B cell (primary cell): ENCODE measurements at regions not wholly inside any gene's neighbourhood (a gene's known extent, or its start where the extent isn't known, plus 50 kb on each side); places are given as distances from the start of the nearest gene placed in this dataset.

Experiments used
- ATAC-seq: fragments of 200-7000 bp; cut with Tn5 transposase; one replicate; pipeline ENCODE4 v1.10.0; 2021; ENCODE audit warnings: low read depth, mild to moderate bottlenecking, moderate number of reproducible peaks, moderate library complexity
- CTCF ChIA-PET: fragments of 350-600 bp; sonication (Branson Sonifier 250); formaldehyde crosslinking; loops from one replicate; lab custom pipeline; 2021; ENCODE audit warnings: antibody characterized with exemption, inconsistent platforms; lab: Charles Lee
- POLR2A ChIA-PET: fragments of 350-600 bp; sonication (Branson Sonifier 250); formaldehyde crosslinking; loops from one replicate; lab custom pipeline; 2021; ENCODE audit warnings: antibody characterized with exemption; lab: Charles Lee
- DNase-seq: peaks from one replicate; pipeline ENCODE4 v3.0.0; 2013
- H2AFZ ChIP-seq: 2 replicates; pipeline ENCODE4 v1.6.1; 2012; ENCODE audit warnings: mild to moderate bottlenecking, low read depth, low read length; ENCODE audit not compliant: insufficient read depth, poor library complexity, severe bottlenecking
- H3K27ac ChIP-seq, 2 donors: 1 replicate in 1 of 2; 2 replicates in 1 of 2; pipeline ENCODE4 v1.5.1; 2012 to 2013; ENCODE audit warnings: low read length in 2 of 2, mild to moderate bottlenecking in 2 of 2, moderate library complexity in 1 of 2
- H3K27me3 ChIP-seq, 4 experiments: fragments of 200-600 bp in 1 of 4; sonication (generic) in 1 of 4; replicated peaks in 1 of 4; 1 replicate in 2 of 4; 2 replicates in 2 of 4; pipeline versions ENCODE4 v1.6.1 to v1.7.0; 2013 to 2016; ENCODE audit warnings: low read length in 3 of 4, mild to moderate bottlenecking in 2 of 4, mixed read lengths in 1 of 4, moderate library complexity in 1 of 4; ENCODE audit not compliant: insufficient read depth in 4 of 4, control insufficient read depth in 3 of 4; ENCODE audit errors: control extremely low read depth in 1 of 4
- H3K36me3 ChIP-seq, 2 experiments: replicated peaks in 1 of 2; 1 replicate in 1 of 2; 2 replicates in 1 of 2; pipeline versions ENCODE4 v1.6.1 to v1.7.1; 2013; ENCODE audit warnings: low read length in 1 of 2; ENCODE audit not compliant: insufficient read depth in 2 of 2, control insufficient read depth in 1 of 2; ENCODE audit errors: control extremely low read depth in 1 of 2, extremely low read depth in 1 of 2
- H3K4me1 ChIP-seq, 2 donors: fragments of 200-600 bp in 1 of 2; sonication (generic) in 1 of 2; 1 replicate in 1 of 2; 2 replicates in 1 of 2; pipeline versions ENCODE4 v1.5.1 to v1.6.1; 2013 to 2017; ENCODE audit warnings: low read length in 2 of 2; ENCODE audit not compliant: control insufficient read depth in 2 of 2, insufficient read depth in 2 of 2
- H3K4me2 ChIP-seq: replicated peaks from 2 replicates; pipeline ENCODE3; 2012; ENCODE audit warnings: mild to moderate bottlenecking, low read depth, low read length; ENCODE audit not compliant: poor library complexity, severe bottlenecking
- H3K4me3 ChIP-seq, 5 experiments: fragments of 200-600 bp in 1 of 5; sonication (generic) in 1 of 5; 1 replicate in 3 of 5; 2 replicates in 2 of 5; pipeline versions ENCODE4 v1.5.1 to v1.7.0; 2011 to 2016; ENCODE audit warnings: low read length in 4 of 5, mild to moderate bottlenecking in 4 of 5, low read depth in 2 of 5, control low read depth in 1 of 5, moderate library complexity in 1 of 5; ENCODE audit not compliant: insufficient read depth in 1 of 5; ENCODE audit errors: control extremely low read depth in 1 of 5, extremely low read depth in 1 of 5
- H3K79me2 ChIP-seq: fragments of 200-600 bp; sonication (generic); one replicate; pipeline ENCODE4 v1.6.0; 2016; ENCODE audit warnings: low read length; ENCODE audit not compliant: control insufficient read depth, insufficient read depth
- H3K9ac ChIP-seq: fragments of 200-600 bp; sonication (generic); 2 replicates; pipeline ENCODE4 v1.6.1; 2017; ENCODE audit warnings: mild to moderate bottlenecking, low read length, moderate library complexity
- H3K9me3 ChIP-seq, 3 donors: one replicate each; pipeline versions ENCODE4 v1.6.1 to v1.7.1; 2013; ENCODE audit warnings: low read length in 2 of 3; ENCODE audit not compliant: control insufficient read depth in 2 of 3, insufficient read depth in 1 of 3; ENCODE audit errors: control extremely low read depth in 1 of 3
- H4K20me1 ChIP-seq: 2 replicates; pipeline ENCODE4 v1.6.0; 2012; ENCODE audit warnings: mild to moderate bottlenecking, low read length; ENCODE audit not compliant: insufficient read depth, control insufficient read depth, poor library complexity, severe bottlenecking
- H3K27ac Mint-ChIP-seq: one replicate; pipeline ENCODE4 v1.8.0; 2021; ENCODE audit warnings: mixed read lengths
- H3K27me3 Mint-ChIP-seq: one replicate; pipeline ENCODE4 v1.8.0; 2021; ENCODE audit warnings: mixed read lengths
- H3K4me1 Mint-ChIP-seq: one replicate; pipeline ENCODE4 v1.8.0; 2021; ENCODE audit warnings: mixed read lengths
- H3K4me3 Mint-ChIP-seq: one replicate; pipeline ENCODE4 v1.8.0; 2021; ENCODE audit warnings: mixed read lengths
- H3K9me3 Mint-ChIP-seq: one replicate; pipeline ENCODE4 v1.8.0; 2022; ENCODE audit warnings: mixed read lengths; ENCODE audit not compliant: insufficient read depth
- EZH2 ChIP-seq: IDR thresholded peaks from 2 replicates; pipeline ENCODE4 v1.6.1; 2012; ENCODE audit warnings: borderline replicate concordance, low read depth, mild to moderate bottlenecking, moderate library complexity, low read length; ENCODE audit not compliant: insufficient read depth, poor library complexity, severe bottlenecking
- WGBS: methylation state at CpG from one replicate; pipeline ENCODE4 v1.1.5; 2013; ENCODE audit warnings: missing lambda C conversion rate; ENCODE audit not compliant: insufficient coverage; 5-methylcytosine and 5-hydroxymethylcytosine counted together
- intact Hi-C: fragments of 100-400 bp; cut with micrococcal nuclease; formaldehyde crosslinking; loops from one replicate; pipeline ENCODE4 v1.10.0; 2022
- TF ChIP-seq, protein P1 (sequence below): fragments of 200-600 bp; IDR thresholded peaks from one replicate; pipeline ENCODE4 v1.8.0; 2022; ENCODE audit warnings: antibody characterized with exemption, mild to moderate bottlenecking

DNA sequence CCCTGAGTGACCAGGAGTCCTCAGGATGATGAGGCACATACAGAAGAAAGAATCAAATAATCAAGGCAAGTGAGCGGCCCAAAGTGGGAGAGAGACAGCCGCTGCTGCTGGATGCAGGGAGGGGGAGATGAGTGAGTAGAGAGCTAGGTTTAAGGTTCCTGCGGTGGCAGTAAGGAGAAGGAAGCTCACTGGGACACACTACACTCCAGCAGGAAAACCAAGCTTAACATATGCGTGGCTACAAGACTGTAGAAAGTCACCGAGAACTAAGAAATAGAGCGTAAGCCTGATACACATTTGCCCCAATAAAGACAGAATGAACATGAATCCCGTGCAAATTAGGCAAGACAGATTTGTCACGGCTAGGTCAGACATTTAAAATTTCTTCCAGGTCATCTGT lies 470.2 kb downstream of the KDM4C start:
- Histone ChIP-seq H3K79me2 (no peaks in the 10 kb centered on the region), H3K4me1 (no peaks in the 10 kb centered on the region), H3K27me3 (peaks cover 0 to 5% (median 0%) of the 10 kb centered on the region in 4 experiments), H3K36me3 (no peaks in the 10 kb centered on the region), H3K4me2 (no peak overlapping the region), H2AFZ (no peak overlapping the region), H3K9ac (no peak overlapping the region), H3K9me3 (no peaks in the 10 kb centered on the region), H3K4me3 (no peak overlapping the region), H3K27ac (no peak overlapping the region), H4K20me1 (no peaks in the 10 kb centered on the region)
- TF ChIP-seq EZH2: no peak
- TF ChIP-seq, protein P1, sequence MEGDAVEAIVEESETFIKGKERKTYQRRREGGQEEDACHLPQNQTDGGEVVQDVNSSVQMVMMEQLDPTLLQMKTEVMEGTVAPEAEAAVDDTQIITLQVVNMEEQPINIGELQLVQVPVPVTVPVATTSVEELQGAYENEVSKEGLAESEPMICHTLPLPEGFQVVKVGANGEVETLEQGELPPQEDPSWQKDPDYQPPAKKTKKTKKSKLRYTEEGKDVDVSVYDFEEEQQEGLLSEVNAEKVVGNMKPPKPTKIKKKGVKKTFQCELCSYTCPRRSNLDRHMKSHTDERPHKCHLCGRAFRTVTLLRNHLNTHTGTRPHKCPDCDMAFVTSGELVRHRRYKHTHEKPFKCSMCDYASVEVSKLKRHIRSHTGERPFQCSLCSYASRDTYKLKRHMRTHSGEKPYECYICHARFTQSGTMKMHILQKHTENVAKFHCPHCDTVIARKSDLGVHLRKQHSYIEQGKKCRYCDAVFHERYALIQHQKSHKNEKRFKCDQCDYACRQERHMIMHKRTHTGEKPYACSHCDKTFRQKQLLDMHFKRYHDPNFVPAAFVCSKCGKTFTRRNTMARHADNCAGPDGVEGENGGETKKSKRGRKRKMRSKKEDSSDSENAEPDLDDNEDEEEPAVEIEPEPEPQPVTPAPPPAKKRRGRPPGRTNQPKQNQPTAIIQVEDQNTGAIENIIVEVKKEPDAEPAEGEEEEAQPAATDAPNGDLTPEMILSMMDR: no peak
- ATAC-seq: no peak
- peaks cover 21% of the 10 kb centered on the region for H3K27me3 Mint-ChIP-seq
- no peak overlapping the region for H3K4me3 Mint-ChIP-seq
- DNase-seq: no peak
- WGBS: 96% methylated on average over 4 of the region's 8 CpGs
- H3K4me1 Mint-ChIP-seq: no peaks in the 10 kb centered on the region
- POLR2A ChIA-PET: no interaction called here
- no peak overlapping the region for H3K27ac Mint-ChIP-seq
- intact Hi-C loops: no loop called here
- H3K9me3 Mint-ChIP-seq: no peaks in the 10 kb centered on the region
- CTCF ChIA-PET: no interaction called here

DNA sequence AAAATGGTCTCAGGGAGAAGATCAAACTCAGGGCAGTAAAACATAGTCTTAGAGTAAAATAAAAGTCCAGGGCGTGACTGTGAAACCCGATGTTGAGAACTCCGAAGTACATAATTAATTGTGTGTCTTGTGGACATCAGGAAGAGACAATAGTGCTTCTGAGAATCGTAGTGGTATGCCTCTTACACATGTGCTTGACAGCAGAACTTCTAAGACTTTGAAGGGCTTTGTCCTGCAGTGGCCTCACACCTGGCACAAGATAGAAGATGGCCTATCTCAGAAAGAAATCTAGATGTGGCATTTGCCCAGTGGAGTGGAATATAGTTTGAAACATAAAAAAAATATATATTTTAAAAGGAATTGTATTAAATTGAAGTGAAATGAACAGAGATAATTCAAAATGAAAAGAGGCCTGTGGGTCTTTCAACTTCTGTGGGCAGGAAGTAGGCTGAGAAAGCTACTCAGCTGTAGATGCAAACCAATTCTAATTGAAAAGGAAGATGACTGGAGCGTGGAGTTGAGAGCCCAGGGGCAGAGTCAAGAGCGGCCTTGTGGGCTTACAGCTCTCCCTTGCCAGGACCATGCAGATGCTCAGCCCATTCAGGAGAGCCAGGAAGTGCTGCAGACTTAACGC lies 468.4 kb downstream of the KDM4C start:
- Histone ChIP-seq H2AFZ (no peak overlapping the region), H3K9me3 (no peaks in the 10 kb centered on the region), H3K79me2 (no peaks in the 10 kb centered on the region), H3K27me3 (peaks cover 0 to 5% (median 0%) of the 10 kb centered on the region in 4 experiments), H3K4me3 (no peak overlapping the region), H3K9ac (no peak overlapping the region), H3K36me3 (no peaks in the 10 kb centered on the region), H3K4me2 (no peak overlapping the region), H3K4me1 (no peaks in the 10 kb centered on the region), H3K27ac (no peak overlapping the region), H4K20me1 (no peaks in the 10 kb centered on the region)
- no peak for TF ChIP-seq EZH2
- TF ChIP-seq, protein P1: no peak
- no peak overlapping the region for H3K4me3 Mint-ChIP-seq
- no peak for DNase-seq
- ATAC-seq: no peak
- ChIA-PET CTCF (no interaction called here), POLR2A (no interaction called here)
- peaks cover 6% of the 10 kb centered on the region for H3K9me3 Mint-ChIP-seq
- WGBS: 66% methylated on average over 7 of the region's 7 CpGs
- H3K27ac Mint-ChIP-seq: no peak overlapping the region
- H3K27me3 Mint-ChIP-seq: peaks cover 17% of the 10 kb centered on the region
- no peaks in the 10 kb centered on the region for H3K4me1 Mint-ChIP-seq
- intact Hi-C loops: no loop called here
